Chondrocyte (in vitro differentiated cells): ENCODE measurements at regions not wholly inside any gene's neighbourhood (a gene's known extent, or its start where the extent isn't known, plus 50 kb on each side); places are given as distances from the start of the nearest gene placed in this dataset.

Experiments
- DNase-seq: peaks from one replicate; pipeline ENCODE4 v3.0.0; 2021; ENCODE audit warnings: mixed read lengths, low spot score
- H3K27ac Mint-ChIP-seq: one replicate; pipeline ENCODE4 v1.8.0; 2021; ENCODE audit warnings: mild to moderate bottlenecking, moderate library complexity, mixed read lengths; ENCODE audit not compliant: unreplicated experiment
- H3K27me3 Mint-ChIP-seq: 2 replicates; pipeline ENCODE4 v1.8.0; 2021; ENCODE audit warnings: low read depth, mixed read lengths
- H3K36me3 Mint-ChIP-seq: 2 replicates; pipeline ENCODE4 v1.8.0; 2021; ENCODE audit warnings: low read depth, mixed read lengths
- H3K4me1 Mint-ChIP-seq: 2 replicates; pipeline ENCODE4 v1.8.0; 2021; ENCODE audit warnings: low read depth, mild to moderate bottlenecking, mixed read lengths
- H3K4me3 Mint-ChIP-seq: one replicate; pipeline ENCODE4 v1.8.0; 2021; ENCODE audit warnings: mild to moderate bottlenecking, moderate library complexity, mixed read lengths; ENCODE audit not compliant: unreplicated experiment
- H3K9me3 Mint-ChIP-seq: 2 replicates; pipeline ENCODE4 v1.8.0; 2021; ENCODE audit warnings: low read depth, mixed read lengths
- TF ChIP-seq, protein P1 (sequence below): fragments of 200-600 bp; sonication (generic); IDR thresholded peaks from 2 replicates; pipeline ENCODE4 v1.5.0; 2021; ENCODE audit warnings: antibody characterized with exemption, mild to moderate bottlenecking, moderate library complexity

DNA sequence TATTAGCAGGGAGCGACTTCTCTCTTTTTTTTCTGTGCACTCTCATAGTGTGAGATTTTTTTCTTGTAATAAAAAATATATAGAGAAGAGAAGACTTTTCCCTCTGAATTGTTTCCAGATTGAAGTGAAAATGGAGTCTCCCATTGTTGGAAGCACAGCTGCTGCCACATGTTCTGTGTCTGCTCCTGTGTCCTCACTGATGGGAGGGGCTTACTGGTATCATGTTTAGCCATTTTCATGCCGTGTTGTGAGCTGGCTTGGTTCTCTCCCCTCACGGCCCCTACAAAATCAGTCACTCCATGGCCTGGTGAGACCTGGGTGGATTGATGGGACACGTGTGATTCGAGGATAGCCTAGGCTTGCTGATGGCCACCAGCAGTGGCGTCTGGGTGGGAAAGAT is 379.7 kb upstream of the DDHD1 start:
- Mint-ChIP-seq H3K27me3 (no peaks in the 10 kb centered on the region), H3K4me3 (no peak overlapping the region), H3K36me3 (no peaks in the 10 kb centered on the region), H3K27ac (no peak overlapping the region), H3K4me1 (peaks cover 3% of the 10 kb centered on the region), H3K9me3 (no peaks in the 10 kb centered on the region)
- TF ChIP-seq, protein P1, sequence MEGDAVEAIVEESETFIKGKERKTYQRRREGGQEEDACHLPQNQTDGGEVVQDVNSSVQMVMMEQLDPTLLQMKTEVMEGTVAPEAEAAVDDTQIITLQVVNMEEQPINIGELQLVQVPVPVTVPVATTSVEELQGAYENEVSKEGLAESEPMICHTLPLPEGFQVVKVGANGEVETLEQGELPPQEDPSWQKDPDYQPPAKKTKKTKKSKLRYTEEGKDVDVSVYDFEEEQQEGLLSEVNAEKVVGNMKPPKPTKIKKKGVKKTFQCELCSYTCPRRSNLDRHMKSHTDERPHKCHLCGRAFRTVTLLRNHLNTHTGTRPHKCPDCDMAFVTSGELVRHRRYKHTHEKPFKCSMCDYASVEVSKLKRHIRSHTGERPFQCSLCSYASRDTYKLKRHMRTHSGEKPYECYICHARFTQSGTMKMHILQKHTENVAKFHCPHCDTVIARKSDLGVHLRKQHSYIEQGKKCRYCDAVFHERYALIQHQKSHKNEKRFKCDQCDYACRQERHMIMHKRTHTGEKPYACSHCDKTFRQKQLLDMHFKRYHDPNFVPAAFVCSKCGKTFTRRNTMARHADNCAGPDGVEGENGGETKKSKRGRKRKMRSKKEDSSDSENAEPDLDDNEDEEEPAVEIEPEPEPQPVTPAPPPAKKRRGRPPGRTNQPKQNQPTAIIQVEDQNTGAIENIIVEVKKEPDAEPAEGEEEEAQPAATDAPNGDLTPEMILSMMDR: no peak
- no peak for DNase-seq

DNA sequence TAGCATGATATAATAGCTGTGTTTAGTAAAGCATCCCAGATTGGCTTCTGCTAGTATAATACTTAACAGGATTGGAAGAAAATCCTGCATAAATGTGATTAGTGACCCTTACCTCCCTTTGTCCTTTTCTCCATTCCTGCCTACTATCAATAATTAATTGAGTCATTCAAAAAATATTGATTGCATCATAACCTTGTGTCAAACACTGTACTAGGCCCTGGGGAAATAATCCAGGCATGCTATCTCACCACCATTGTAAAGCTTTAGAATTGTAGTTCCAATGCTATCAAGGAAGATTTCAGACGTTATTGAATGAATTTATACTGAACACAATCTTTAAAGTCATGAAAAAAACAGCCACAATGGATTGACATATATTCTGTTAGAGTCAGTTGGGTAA is 378.6 kb upstream of the DDHD1 start:
- H3K4me1 Mint-ChIP-seq: no peaks in the 10 kb centered on the region
- H3K36me3 Mint-ChIP-seq: no peaks in the 10 kb centered on the region
- no peak overlapping the region for H3K27ac Mint-ChIP-seq
- no peak overlapping the region for H3K4me3 Mint-ChIP-seq
- no peak for DNase-seq
- TF ChIP-seq, protein P1: no peak
- H3K27me3 Mint-ChIP-seq: no peaks in the 10 kb centered on the region
- H3K9me3 Mint-ChIP-seq: no peaks in the 10 kb centered on the region

DNA sequence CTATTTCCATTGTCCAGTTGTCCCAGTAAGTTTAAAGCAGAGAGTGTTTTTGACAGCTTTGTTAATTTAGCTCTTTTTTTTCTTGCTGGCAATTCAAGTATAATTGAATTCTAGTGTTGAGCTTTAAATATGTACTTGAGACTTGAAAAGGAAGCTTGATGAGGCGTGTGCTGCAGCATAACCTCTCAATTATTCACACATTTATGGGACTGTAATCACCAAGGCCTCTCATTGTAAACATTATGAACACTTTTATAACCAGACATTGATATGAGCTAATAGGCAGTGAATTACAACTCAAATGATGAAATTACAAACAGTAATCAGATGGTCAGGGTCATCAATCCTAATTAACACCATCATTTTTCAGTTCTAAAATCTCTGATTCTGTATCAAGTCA is 378.0 kb upstream of the DDHD1 start:
- Mint-ChIP-seq H3K4me3 (no peak overlapping the region), H3K36me3 (no peaks in the 10 kb centered on the region), H3K4me1 (no peaks in the 10 kb centered on the region), H3K27ac (no peak overlapping the region), H3K27me3 (no peaks in the 10 kb centered on the region), H3K9me3 (no peaks in the 10 kb centered on the region)
- TF ChIP-seq, protein P1: no peak
- no peak for DNase-seq

DNA sequence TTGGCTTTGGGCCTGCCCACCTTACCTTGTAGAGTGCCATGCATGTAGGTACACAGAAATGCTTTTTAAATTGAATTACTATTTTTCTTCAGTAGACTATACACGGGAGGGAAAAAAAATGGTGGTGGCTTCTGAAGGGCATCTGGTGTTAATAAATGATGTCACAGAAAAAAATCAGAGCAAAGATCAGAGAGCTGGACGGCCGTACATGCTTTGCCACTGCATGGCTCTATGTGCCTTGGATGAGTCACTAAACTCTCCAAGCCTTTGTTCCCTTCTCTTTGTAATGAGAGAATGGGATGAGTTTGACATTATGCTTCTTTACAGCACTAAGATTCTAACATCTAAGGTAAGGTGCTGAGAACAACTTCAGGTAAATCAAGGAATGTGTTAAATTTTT is 376.4 kb upstream of the DDHD1 start:
- no peaks in the 10 kb centered on the region for H3K36me3 Mint-ChIP-seq

DNA sequence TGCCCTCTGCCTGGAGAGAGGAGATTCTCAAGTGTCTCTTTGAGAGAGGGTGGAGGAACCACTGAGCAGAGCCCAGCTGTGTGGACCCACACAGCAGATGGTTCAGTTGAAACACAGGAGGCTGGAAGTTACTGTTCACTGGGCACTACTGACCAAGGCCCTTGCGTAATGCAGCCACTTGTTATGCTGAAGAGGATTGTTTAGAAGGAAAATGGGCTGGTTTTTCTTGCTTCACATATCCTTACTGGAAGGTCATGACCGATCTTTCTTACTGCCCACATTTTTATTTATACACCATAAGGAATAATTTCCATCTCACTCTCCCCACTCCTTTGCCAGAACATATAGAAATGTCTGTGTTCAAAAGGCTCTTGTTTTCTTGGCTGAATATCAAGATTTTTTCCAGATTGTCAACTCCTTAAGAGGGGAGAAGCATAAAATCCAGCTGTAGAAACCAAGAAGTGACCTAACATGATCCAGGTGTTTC is 375.1 kb upstream of the DDHD1 start:
- H3K9me3 Mint-ChIP-seq: no peaks in the 10 kb centered on the region
- no peaks in the 10 kb centered on the region for H3K4me1 Mint-ChIP-seq
- H3K27ac Mint-ChIP-seq: no peak overlapping the region
- H3K36me3 Mint-ChIP-seq: no peaks in the 10 kb centered on the region
- TF ChIP-seq, protein P1: no peak
- no peak for DNase-seq
- no peaks in the 10 kb centered on the region for H3K27me3 Mint-ChIP-seq
- H3K4me3 Mint-ChIP-seq: no peak overlapping the region

More for the DNA sequence above, 376.4 kb upstream of the DDHD1 start:
- TF ChIP-seq, protein P1: no peak
- DNase-seq: no peak
- H3K4me1 Mint-ChIP-seq: no peaks in the 10 kb centered on the region
- no peaks in the 10 kb centered on the region for H3K27me3 Mint-ChIP-seq
- no peaks in the 10 kb centered on the region for H3K9me3 Mint-ChIP-seq
- H3K4me3 Mint-ChIP-seq: no peak overlapping the region
- no peak overlapping the region for H3K27ac Mint-ChIP-seq
